ENCODE measurements at regions not wholly inside any gene's neighbourhood (a gene's known extent, or its start where the extent isn't known, plus 50 kb on each side); places are given as distances from the start of the nearest gene placed in this dataset.

- Histone ChIP-seq H3K27me3 (ENCODE audit: insufficient read depth, low read length) (0 out of 2 replicates have a peak, but pooled peaks cover 7% of the 10 kb centered on the region), H3K4me3 (ENCODE audit: low read depth, low read length) (no peak overlapping the region), H3K27ac (ENCODE audit: low read depth, low read length) (no peak overlapping the region), H3K4me1 (ENCODE audit: control insufficient read depth, insufficient read depth, low read length, unreplicated experiment) (no peaks in the 10 kb centered on the region), H2AFZ (ENCODE audit: low read length, unreplicated experiment) (no peak overlapping the region), H3K36me3 (ENCODE audit: insufficient read depth, low read length) (no peaks in the 10 kb centered on the region), H3K79me2 (ENCODE audit: control insufficient read depth, insufficient read depth, low read length, unreplicated experiment) (no peaks in the 10 kb centered on the region)
These were observed 421.0 kb upstream of the CCDC196 start for GRCh38 chr14:66065188-66065587.

- no peak overlapping the region for H2AFZ ChIP-seq (ENCODE audit: low read length, unreplicated experiment)
- H3K4me1 ChIP-seq (ENCODE audit: control insufficient read depth, insufficient read depth, low read length, unreplicated experiment): no peaks in the 10 kb centered on the region
- no peaks in the 10 kb centered on the region for H3K36me3 ChIP-seq (ENCODE audit: insufficient read depth, low read length)
- no peak overlapping the region for H3K4me3 ChIP-seq (ENCODE audit: low read depth, low read length)
- no peaks in the 10 kb centered on the region for H3K79me2 ChIP-seq (ENCODE audit: control insufficient read depth, insufficient read depth, low read length, unreplicated experiment)
- H3K27me3 ChIP-seq (ENCODE audit: insufficient read depth, low read length): 0 out of 2 replicates have a peak, but pooled peaks cover 7% of the 10 kb centered on the region
- no peak overlapping the region for H3K27ac ChIP-seq (ENCODE audit: low read depth, low read length)
These were observed 419.0 kb upstream of the CCDC196 start for GRCh38 chr14:66066981-66067776.

DNA sequence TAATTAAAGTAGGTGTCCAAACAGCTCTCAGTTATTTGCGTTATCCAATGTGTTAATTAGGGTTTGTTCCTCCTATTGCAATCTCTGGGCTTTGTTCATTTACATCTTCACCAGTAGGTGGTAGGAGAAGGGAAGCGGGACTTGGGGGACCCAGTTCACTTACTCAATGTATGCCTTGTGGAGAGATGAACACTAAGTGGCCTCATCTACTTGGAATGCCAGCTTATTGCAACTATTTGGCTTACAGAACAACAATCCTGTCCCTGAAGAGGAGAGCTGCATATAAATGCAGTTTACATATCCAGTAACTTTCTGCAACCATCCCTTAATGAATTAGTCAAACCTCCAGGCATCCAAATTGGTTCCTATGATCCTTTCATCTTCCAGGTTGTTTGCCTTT lies 417.1 kb upstream of the CCDC196 start:
- Histone ChIP-seq H2AFZ (ENCODE audit: low read length, unreplicated experiment) (no peak overlapping the region), H3K4me1 (ENCODE audit: control insufficient read depth, insufficient read depth, low read length, unreplicated experiment) (no peaks in the 10 kb centered on the region), H3K79me2 (ENCODE audit: control insufficient read depth, insufficient read depth, low read length, unreplicated experiment) (no peaks in the 10 kb centered on the region), H3K4me3 (ENCODE audit: low read depth, low read length) (no peak overlapping the region), H3K27ac (ENCODE audit: low read depth, low read length) (no peak overlapping the region), H3K27me3 (ENCODE audit: insufficient read depth, low read length) (peaks cover 7% of the 10 kb centered on the region; the same call in 1 of the 2 replicates), H3K36me3 (ENCODE audit: insufficient read depth, low read length) (no peaks in the 10 kb centered on the region)

DNA sequence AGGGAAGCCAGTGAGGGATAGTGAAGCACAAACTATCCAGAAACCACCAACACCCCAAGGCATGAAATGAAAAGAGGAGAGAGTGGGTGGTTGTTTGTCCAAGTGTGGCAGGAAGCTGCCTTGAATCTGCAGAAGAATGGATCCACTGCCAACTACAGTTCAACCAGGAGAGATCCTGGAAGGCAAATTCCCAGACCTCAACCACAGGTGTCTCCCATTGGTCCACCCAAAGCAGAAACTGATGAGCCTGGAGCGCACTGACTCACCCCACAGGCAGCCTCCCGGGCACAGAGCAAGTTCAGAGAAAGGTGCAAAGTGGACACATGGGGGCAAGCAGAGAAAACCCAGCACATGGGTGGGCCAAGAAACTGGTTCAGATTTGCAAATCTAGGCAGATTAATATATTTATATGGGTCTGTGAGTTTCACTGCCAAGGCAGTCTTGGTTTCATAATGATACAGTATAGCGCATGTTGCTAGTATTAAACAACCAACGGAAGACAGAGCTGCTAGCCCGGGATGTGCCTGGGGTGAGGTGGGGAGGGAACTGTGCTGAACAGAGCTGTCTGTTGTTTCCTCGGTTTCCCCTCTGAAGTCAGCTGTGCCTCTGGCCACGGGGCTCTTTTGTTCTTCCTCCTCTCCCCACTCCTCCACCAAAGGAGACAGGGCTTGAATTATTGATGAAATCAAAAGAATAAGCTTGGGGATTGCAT lies 416.2 kb upstream of the CCDC196 start:
- Histone ChIP-seq H3K27ac (ENCODE audit: low read depth, low read length) (no peak overlapping the region), H2AFZ (ENCODE audit: low read length, unreplicated experiment) (no peak overlapping the region), H3K79me2 (ENCODE audit: control insufficient read depth, insufficient read depth, low read length, unreplicated experiment) (no peaks in the 10 kb centered on the region), H3K36me3 (ENCODE audit: insufficient read depth, low read length) (no peaks in the 10 kb centered on the region), H3K4me3 (ENCODE audit: low read depth, low read length) (no peak overlapping the region), H3K4me1 (ENCODE audit: control insufficient read depth, insufficient read depth, low read length, unreplicated experiment) (no peaks in the 10 kb centered on the region), H3K27me3 (ENCODE audit: insufficient read depth, low read length) (peaks cover 7% of the 10 kb centered on the region; the same call in 1 of the 2 replicates)

- H3K79me2 ChIP-seq (ENCODE audit: control insufficient read depth, insufficient read depth, low read length, unreplicated experiment): no peaks in the 10 kb centered on the region
- no peaks in the 10 kb centered on the region for H3K36me3 ChIP-seq (ENCODE audit: insufficient read depth, low read length)
- no peak overlapping the region for H2AFZ ChIP-seq (ENCODE audit: low read length, unreplicated experiment)
These were observed 415.4 kb upstream of the CCDC196 start for GRCh38 chr14:66070542-66071319.

DNA sequence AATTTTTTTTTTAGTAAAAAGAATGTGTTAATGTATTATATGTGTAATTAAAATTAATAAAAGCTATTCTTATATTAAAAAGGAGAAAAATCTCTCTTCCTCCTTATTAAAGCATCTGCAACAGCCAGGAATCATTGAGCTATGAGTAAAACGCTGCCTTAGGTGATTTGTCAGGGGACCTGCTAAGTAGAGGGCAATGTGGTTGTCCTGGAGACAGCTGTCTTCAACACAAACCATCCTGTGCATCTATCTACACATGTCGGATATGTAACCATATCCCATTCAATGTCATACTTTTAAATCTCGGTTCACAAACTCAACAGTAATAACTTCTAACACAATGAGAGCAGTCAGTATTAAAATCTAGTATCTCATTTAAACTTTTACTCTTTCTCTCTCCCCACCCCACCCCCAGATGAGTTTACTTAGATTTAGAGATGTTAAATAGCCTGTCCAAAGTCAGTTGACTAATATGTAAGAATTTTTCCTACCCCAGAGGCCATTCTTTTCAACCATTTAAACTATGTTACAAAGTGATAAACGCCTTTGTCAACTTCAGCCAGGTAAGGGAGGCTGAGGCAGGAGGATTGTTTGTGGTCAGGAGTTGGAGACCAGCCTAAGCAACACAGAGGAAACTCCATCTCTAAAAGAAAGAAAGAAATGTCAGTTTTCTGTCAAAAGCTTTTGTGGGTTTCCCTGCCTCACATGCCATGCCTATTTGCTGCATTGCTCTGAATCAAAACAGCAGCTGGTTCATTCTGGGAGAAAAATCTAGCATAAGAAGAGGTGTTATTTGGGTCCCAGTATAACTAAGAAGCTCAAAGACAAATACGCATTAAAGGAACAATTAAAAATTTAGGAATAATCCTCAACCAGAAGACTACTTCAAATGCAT lies 413.7 kb upstream of the CCDC196 start:
- Histone ChIP-seq H3K79me2 (ENCODE audit: control insufficient read depth, insufficient read depth, low read length, unreplicated experiment) (no peaks in the 10 kb centered on the region), H3K36me3 (ENCODE audit: insufficient read depth, low read length) (no peaks in the 10 kb centered on the region), H2AFZ (ENCODE audit: low read length, unreplicated experiment) (no peak overlapping the region), H3K4me3 (ENCODE audit: low read depth, low read length) (no peak overlapping the region), H3K4me1 (ENCODE audit: control insufficient read depth, insufficient read depth, low read length, unreplicated experiment) (no peaks in the 10 kb centered on the region), H3K27me3 (ENCODE audit: insufficient read depth, low read length) (peaks cover 9% of the 10 kb centered on the region; the same call in 1 of the 2 replicates), H3K27ac (ENCODE audit: low read depth, low read length) (no peak overlapping the region)

More at GRCh38 chr14:66070542-66071319, 415.4 kb upstream of the CCDC196 start:
- Histone ChIP-seq H3K27me3 (ENCODE audit: insufficient read depth, low read length) (peaks cover 7% of the 10 kb centered on the region; the same call in 1 of the 2 replicates), H3K4me3 (ENCODE audit: low read depth, low read length) (no peak overlapping the region), H3K4me1 (ENCODE audit: control insufficient read depth, insufficient read depth, low read length, unreplicated experiment) (no peaks in the 10 kb centered on the region), H3K27ac (ENCODE audit: low read depth, low read length) (no peak overlapping the region)

DNA sequence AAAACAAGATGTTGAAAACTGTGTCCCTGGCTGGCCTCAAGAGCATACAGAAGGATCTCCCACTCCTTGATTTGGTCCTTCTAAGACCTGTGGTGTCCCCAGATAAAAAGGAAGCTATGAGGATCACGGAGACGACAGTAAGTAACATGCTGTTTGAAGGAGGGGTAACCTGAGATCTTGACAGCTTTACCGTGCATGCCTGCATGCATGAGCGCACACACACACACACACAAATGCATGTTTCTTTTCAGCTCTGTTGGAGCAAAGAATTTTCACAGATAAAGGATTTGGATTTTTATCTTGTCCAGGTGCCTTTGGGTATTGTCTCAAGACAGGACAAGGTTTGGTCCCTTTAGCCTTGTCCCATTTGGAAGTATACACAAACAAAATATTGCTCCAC lies 411.6 kb upstream of the CCDC196 start:
- no peaks in the 10 kb centered on the region for H3K36me3 ChIP-seq (ENCODE audit: insufficient read depth, low read length)
- no peak overlapping the region for H2AFZ ChIP-seq (ENCODE audit: low read length, unreplicated experiment)
- no peaks in the 10 kb centered on the region for H3K79me2 ChIP-seq (ENCODE audit: control insufficient read depth, insufficient read depth, low read length, unreplicated experiment)
- peaks cover 13% of the 10 kb centered on the region for H3K27me3 ChIP-seq (ENCODE audit: insufficient read depth, low read length)
- no peaks in the 10 kb centered on the region for H3K4me1 ChIP-seq (ENCODE audit: control insufficient read depth, insufficient read depth, low read length, unreplicated experiment)
- no peak overlapping the region for H3K4me3 ChIP-seq (ENCODE audit: low read depth, low read length)
- no peak overlapping the region for H3K27ac ChIP-seq (ENCODE audit: low read depth, low read length)

DNA sequence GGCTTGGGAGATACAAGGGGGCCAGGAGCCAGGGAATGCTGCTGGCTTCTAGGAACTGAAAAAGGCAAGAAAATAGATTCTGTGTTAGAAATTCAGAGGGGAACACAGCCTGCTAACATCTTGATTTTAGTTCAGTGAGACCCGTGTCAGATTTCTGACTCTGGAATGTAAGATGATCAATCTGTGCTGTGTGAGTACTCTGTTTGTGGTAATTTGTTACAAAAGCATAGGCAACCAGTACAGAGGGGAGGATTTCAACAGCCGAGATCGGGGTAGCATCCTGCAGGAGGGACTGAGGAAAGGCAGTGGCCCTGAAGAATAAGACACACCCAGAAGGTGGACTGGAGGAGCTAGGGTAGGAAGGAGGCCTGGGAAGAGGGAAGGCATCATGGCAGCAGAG lies 410.0 kb upstream of the CCDC196 start:
- no peaks in the 10 kb centered on the region for H3K36me3 ChIP-seq (ENCODE audit: insufficient read depth, low read length)
- H3K79me2 ChIP-seq (ENCODE audit: control insufficient read depth, insufficient read depth, low read length, unreplicated experiment): no peaks in the 10 kb centered on the region
- no peaks in the 10 kb centered on the region for H3K4me1 ChIP-seq (ENCODE audit: control insufficient read depth, insufficient read depth, low read length, unreplicated experiment)
- H3K27me3 ChIP-seq (ENCODE audit: insufficient read depth, low read length): peaks cover 8% of the 10 kb centered on the region
- H2AFZ ChIP-seq (ENCODE audit: low read length, unreplicated experiment): no peak overlapping the region
- no peak overlapping the region for H3K4me3 ChIP-seq (ENCODE audit: low read depth, low read length)
- H3K27ac ChIP-seq (ENCODE audit: low read depth, low read length): no peak overlapping the region

DNA sequence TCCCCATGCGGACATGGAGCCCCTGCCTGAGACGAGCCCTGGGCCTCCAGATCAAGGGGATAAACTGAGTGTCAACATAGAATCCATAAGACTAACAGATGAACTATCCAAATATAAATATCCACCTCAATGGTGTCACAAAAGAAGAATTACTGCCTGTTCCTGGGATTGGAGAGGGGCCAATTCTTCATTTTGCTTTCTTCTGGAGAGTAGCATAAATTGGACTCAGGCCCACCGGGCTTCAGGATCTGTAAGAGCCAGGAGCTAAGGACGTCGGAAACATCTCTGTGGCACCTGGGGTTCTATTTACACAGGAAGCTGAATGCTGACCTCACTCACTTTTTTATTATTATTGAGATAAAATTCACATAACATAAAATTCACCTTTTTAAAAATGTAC lies 408.2 kb upstream of the CCDC196 start:
- Histone ChIP-seq H3K79me2 (ENCODE audit: control insufficient read depth, insufficient read depth, low read length, unreplicated experiment) (no peaks in the 10 kb centered on the region), H3K36me3 (ENCODE audit: insufficient read depth, low read length) (no peaks in the 10 kb centered on the region), H3K27me3 (ENCODE audit: insufficient read depth, low read length) (peaks cover 8% of the 10 kb centered on the region; the same call in 1 of the 2 replicates), H2AFZ (ENCODE audit: low read length, unreplicated experiment) (no peak overlapping the region), H3K4me3 (ENCODE audit: low read depth, low read length) (no peak overlapping the region), H3K4me1 (ENCODE audit: control insufficient read depth, insufficient read depth, low read length, unreplicated experiment) (no peaks in the 10 kb centered on the region), H3K27ac (ENCODE audit: low read depth, low read length) (no peak overlapping the region)

Measured in ACC112 (cell line).